HUES64 (cell line): ENCODE measurements at regions not wholly inside any gene's neighbourhood (a gene's known extent, or its start where the extent isn't known, plus 50 kb on each side); places are given as distances from the start of the nearest gene placed in this dataset.

Source experiments
- H3K27ac ChIP-seq: 2 replicates; pipeline ENCODE4 v1.7.0; 2013; ENCODE audit warnings: low read depth, low read length, inconsistent platforms
- H3K27me3 ChIP-seq: 2 replicates; pipeline ENCODE4 v1.6.1; 2013; ENCODE audit warnings: mild to moderate bottlenecking, low read length; ENCODE audit not compliant: insufficient read depth
- H3K36me3 ChIP-seq: 2 replicates; pipeline ENCODE4 v1.6.1; 2013; ENCODE audit warnings: mild to moderate bottlenecking, low read length; ENCODE audit not compliant: insufficient read depth
- H3K4me1 ChIP-seq: 2 replicates; pipeline ENCODE4 v1.6.1; 2013; ENCODE audit warnings: mild to moderate bottlenecking, low read length, moderate library complexity; ENCODE audit not compliant: insufficient read depth
- H3K4me3 ChIP-seq: 2 replicates; pipeline ENCODE4 v1.5.1; 2013; ENCODE audit warnings: mild to moderate bottlenecking, low read length, moderate library complexity
- H3K9ac ChIP-seq: 2 replicates; pipeline ENCODE4 v1.6.1; 2013; ENCODE audit warnings: mild to moderate bottlenecking, low read depth, low read length
- H3K9me3 ChIP-seq: 2 replicates; pipeline ENCODE4 v1.6.1; 2013; ENCODE audit warnings: low read depth, low read length; ENCODE audit not compliant: insufficient read depth
- WGBS: fragments of 150-250, 120-280 bp; methylation state at CpG from one replicate; pipeline ENCODE4 v1.1.7; 2013; ENCODE audit warnings: missing lambda C conversion rate; 5-methylcytosine and 5-hydroxymethylcytosine counted together

- no peaks in the 10 kb centered on the region for H3K9me3 ChIP-seq
- no peak overlapping the region for H3K27ac ChIP-seq
- no peak overlapping the region for H3K4me3 ChIP-seq
- no peak overlapping the region for H3K9ac ChIP-seq
- no peaks in the 10 kb centered on the region for H3K36me3 ChIP-seq
- 81% methylated on average over 2 of the region's 4 CpGs for WGBS
- no peaks in the 10 kb centered on the region for H3K27me3 ChIP-seq
- peaks cover 19% of the 10 kb centered on the region for H3K4me1 ChIP-seq
Observed at GRCh38 chr13:107250628-107251027, 682.7 kb upstream of the ARGLU1 start.

GRCh38 chr13:107244241-107244640, 676.3 kb upstream of the ARGLU1 start:
- H3K4me3 ChIP-seq = no peak overlapping the region
- no peaks in the 10 kb centered on the region for H3K36me3 ChIP-seq
- no peak overlapping the region for H3K27ac ChIP-seq
- WGBS = 95% methylated on average over 2 of the region's 2 CpGs
- no peak overlapping the region for H3K9ac ChIP-seq
- peaks cover 8% of the 10 kb centered on the region; the same call in 1 of the 2 replicates for H3K4me1 ChIP-seq
- no peaks in the 10 kb centered on the region for H3K9me3 ChIP-seq
- no peaks in the 10 kb centered on the region for H3K27me3 ChIP-seq

DNA sequence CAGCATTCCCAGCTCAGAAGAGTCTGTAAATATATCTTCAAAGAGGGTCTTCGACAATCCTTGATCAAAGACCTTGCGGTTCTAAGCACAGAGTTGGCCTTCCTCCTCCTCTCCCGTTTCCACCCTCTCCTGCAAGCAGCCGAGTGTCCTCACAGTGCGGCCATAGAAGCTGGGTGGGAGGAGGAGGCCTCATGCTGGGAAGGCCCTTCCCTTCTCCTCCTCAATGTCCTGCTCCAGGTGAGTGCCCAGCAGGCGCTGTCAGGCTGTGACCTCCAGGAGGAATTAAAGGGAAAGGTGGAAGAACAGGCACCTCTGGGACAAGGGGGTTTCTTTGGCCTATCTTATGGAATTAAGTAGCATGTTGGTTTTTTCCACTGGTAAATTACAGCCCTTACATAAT, 674.2 kb upstream of the ARGLU1 start:
- WGBS = 81% methylated on average over 4 of the region's 6 CpGs
- no peaks in the 10 kb centered on the region for H3K4me1 ChIP-seq

GRCh38 chr13:107241381-107241780, 673.4 kb upstream of the ARGLU1 start:
- H3K9ac ChIP-seq = no peak overlapping the region
- H3K36me3 ChIP-seq = no peaks in the 10 kb centered on the region
- H3K4me3 ChIP-seq = no peak overlapping the region
- no peak overlapping the region for H3K27ac ChIP-seq
- no peaks in the 10 kb centered on the region for H3K4me1 ChIP-seq
- no peaks in the 10 kb centered on the region for H3K27me3 ChIP-seq
- WGBS = 95% methylated on average over 7 of the region's 7 CpGs
- H3K9me3 ChIP-seq = no peaks in the 10 kb centered on the region

More for the DNA sequence above, 674.2 kb upstream of the ARGLU1 start:
- Histone ChIP-seq H3K27me3 (no peaks in the 10 kb centered on the region), H3K36me3 (no peaks in the 10 kb centered on the region), H3K4me3 (no peak overlapping the region), H3K9ac (no peak overlapping the region), H3K27ac (no peak overlapping the region), H3K9me3 (no peaks in the 10 kb centered on the region)

DNA sequence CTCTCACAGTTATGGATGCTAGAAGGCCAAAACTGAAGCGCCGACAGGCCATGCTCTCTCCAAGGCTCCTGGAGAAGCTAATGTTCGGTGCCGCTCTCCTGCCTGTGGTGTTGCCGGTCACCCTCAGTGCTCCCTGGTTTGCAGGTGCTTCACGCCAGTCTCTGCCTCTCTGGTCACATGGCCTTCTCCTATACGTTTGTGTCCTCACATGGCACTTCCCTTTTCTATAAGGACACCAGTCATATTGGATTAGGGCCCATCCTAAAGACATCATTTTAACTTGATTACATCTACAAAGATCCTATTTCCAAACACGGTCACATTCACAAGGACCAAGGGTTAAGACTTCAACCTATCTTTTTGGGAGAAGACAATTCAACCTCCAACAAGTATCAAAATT, 671.3 kb upstream of the ARGLU1 start:
- no peak overlapping the region for H3K9ac ChIP-seq
- H3K4me1 ChIP-seq = no peaks in the 10 kb centered on the region
- H3K27me3 ChIP-seq = no peaks in the 10 kb centered on the region
- no peak overlapping the region for H3K27ac ChIP-seq
- H3K9me3 ChIP-seq = no peaks in the 10 kb centered on the region
- no peak overlapping the region for H3K4me3 ChIP-seq
- WGBS = 94% methylated on average over 8 of the region's 8 CpGs
- no peaks in the 10 kb centered on the region for H3K36me3 ChIP-seq

DNA sequence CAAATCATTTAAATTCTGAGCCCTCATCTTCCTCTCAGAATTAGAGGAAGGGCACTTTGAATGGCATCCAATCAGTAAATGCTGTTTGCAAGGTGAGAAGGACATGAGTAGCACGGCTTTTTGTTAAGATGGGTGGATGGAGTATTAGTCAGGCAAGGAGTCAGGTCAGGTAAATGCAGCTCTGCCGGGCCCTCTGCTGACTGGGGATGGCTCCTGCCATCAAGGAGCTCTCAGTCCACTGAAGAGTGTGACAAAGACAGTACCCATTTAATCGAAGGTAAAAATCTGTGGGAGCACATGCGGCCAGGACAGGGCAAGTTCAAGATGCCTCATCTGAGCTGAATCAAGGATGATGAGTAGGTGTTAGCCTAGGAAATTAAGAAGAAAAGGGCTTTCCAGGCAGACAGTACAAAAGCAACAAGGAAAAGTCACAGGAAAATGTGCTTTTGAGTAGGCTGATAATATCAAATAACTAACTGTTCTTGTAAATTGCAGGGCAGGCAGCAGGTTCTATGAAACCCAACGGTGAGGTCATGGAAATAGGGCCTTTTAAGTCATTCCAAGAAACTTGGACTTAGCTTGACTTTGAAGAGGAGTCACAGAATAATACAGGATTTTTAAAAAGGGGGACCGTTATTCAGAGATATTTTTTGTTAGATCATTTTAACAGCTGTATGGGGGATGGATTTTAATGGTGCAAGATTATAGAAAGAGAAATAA, 670.5 kb upstream of the ARGLU1 start:
- Histone ChIP-seq H3K9me3 (no peaks in the 10 kb centered on the region), H3K4me1 (no peaks in the 10 kb centered on the region), H3K27ac (no peak overlapping the region), H3K27me3 (no peaks in the 10 kb centered on the region), H3K9ac (no peak overlapping the region), H3K36me3 (no peaks in the 10 kb centered on the region), H3K4me3 (no peak overlapping the region)
- WGBS = 86% methylated on average over 6 of the region's 6 CpGs

- 80% methylated on average over 12 of the region's 12 CpGs for WGBS
- Histone ChIP-seq H3K36me3 (no peaks in the 10 kb centered on the region), H3K9ac (no peak overlapping the region), H3K4me3 (no peak overlapping the region), H3K9me3 (no peaks in the 10 kb centered on the region), H3K4me1 (no peaks in the 10 kb centered on the region), H3K27ac (no peak overlapping the region), H3K27me3 (no peaks in the 10 kb centered on the region)
Observed at GRCh38 chr13:107234319-107235073, 666.6 kb upstream of the ARGLU1 start.

DNA sequence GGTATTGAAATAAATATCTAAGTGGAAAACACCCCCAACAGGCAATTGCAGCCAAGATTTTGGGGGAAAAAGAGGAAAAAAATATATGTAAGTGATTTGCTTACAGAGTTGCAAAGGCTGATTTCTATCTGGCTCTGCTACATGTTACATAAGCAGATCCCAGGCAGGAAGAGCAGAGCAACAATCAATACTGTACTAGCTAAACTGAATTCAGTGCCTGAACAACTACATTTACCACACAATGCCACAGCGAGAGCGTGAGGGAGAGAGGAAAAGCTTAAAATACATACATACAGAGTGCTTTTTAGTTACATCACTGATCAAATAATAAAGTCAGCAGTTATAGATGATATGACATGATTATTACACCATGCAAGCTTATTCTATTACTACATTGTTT, 665.6 kb upstream of the ARGLU1 start:
- Histone ChIP-seq H3K9ac (no peak overlapping the region), H3K4me3 (no peak overlapping the region), H3K9me3 (no peaks in the 10 kb centered on the region), H3K4me1 (no peaks in the 10 kb centered on the region), H3K27me3 (no peaks in the 10 kb centered on the region), H3K36me3 (no peaks in the 10 kb centered on the region), H3K27ac (no peak overlapping the region)
- WGBS = 90% methylated on average over 2 of the region's 2 CpGs

DNA sequence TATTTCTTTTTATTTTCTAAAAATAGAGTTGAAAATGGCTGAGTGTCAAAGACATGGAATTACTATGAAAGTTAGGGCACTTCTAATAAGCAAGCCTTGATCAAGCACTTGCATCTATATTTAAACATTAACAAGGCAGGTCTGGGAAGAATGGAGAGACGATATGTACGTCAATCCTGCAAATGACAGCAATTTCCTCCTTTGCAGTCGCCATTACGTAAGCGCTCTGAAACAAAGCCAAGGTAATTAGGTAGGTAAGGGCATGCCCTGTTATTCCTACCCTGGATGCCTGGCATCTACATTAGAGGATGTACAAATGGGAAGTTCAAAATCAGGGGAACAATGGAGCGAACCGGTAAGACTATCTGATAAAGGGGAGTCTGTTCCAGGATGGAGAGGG, 664.0 kb upstream of the ARGLU1 start:
- H3K4me1 ChIP-seq = no peaks in the 10 kb centered on the region
- no peak overlapping the region for H3K9ac ChIP-seq
- no peak overlapping the region for H3K4me3 ChIP-seq
- WGBS = 95% methylated on average over 7 of the region's 7 CpGs
- no peaks in the 10 kb centered on the region for H3K27me3 ChIP-seq
- H3K27ac ChIP-seq = no peak overlapping the region
- no peaks in the 10 kb centered on the region for H3K9me3 ChIP-seq
- H3K36me3 ChIP-seq = no peaks in the 10 kb centered on the region

GRCh38 chr13:107223867-107224266, 655.9 kb upstream of the ARGLU1 start:
- Histone ChIP-seq H3K4me1 (peaks cover 11% of the 10 kb centered on the region), H3K27me3 (no peaks in the 10 kb centered on the region), H3K4me3 (no peak overlapping the region), H3K36me3 (no peaks in the 10 kb centered on the region), H3K27ac (no peak overlapping the region), H3K9me3 (no peaks in the 10 kb centered on the region), H3K9ac (no peak overlapping the region)

DNA sequence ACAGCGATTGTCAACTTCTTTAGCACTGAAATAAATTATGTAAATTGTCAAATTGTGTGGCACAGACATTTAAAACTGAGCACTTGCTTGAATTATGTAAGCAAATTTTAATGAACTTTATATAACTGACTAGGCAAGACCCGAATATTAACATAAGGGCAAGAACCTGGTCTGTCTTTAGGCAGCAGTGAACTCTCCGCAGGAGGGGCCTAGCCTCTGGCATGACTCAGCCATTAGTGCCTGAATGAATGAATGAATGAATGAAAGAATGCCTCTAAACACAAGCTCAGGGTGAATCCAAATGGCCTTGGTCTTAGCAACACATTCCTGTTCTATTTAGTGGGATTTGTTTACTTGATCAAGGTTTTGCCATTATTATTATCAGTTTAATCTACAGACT, 654.7 kb upstream of the ARGLU1 start:
- H3K4me1 ChIP-seq = peaks cover 11% of the 10 kb centered on the region
- no peak overlapping the region for H3K4me3 ChIP-seq
- no peaks in the 10 kb centered on the region for H3K9me3 ChIP-seq
- no peaks in the 10 kb centered on the region for H3K27me3 ChIP-seq
- no peak overlapping the region for H3K9ac ChIP-seq
- H3K36me3 ChIP-seq = no peaks in the 10 kb centered on the region
- WGBS = 97% methylated on average over 3 of the region's 3 CpGs
- H3K27ac ChIP-seq = no peak overlapping the region
